ENCODE measurements at regions not wholly inside any gene's neighbourhood (a gene's known extent, or its start where the extent isn't known, plus 50 kb on each side); places are given as distances from the start of the nearest gene placed in this dataset.

GRCh38 chr6:6734479-6735465 lies 146.3 kb downstream of the LY86 start:
- Histone ChIP-seq H3K4me2 (ENCODE audit: low read length) (no peak overlapping the region), H2AFZ (ENCODE audit: low read length) (no peak overlapping the region), H3K9me3 (ENCODE audit: low read length) (no peaks in the 10 kb centered on the region), H3K27ac (ENCODE audit: low read depth, low read length, poor library complexity, severe bottlenecking) (no peak overlapping the region), H4K20me1 (ENCODE audit: insufficient read depth, low read length) (no peaks in the 10 kb centered on the region), H3K4me3 (ENCODE audit: low read depth, low read length, poor library complexity, severe bottlenecking) (no peak overlapping the region), H3K79me2 (ENCODE audit: insufficient read depth, low read depth, low read length) (no peaks in the 10 kb centered on the region), H3K9me2 (ENCODE audit: insufficient read depth, low read length) (no peaks in the 10 kb centered on the region), H3K4me1 (ENCODE audit: insufficient read depth, low read length, poor library complexity, severe bottlenecking) (no peaks in the 10 kb centered on the region), H3K36me3 (ENCODE audit: insufficient read depth, low read length) (no peaks in the 10 kb centered on the region)
- no peak for DNase-seq (ENCODE audit: low spot score)
- ChIA-PET POLR2A (no interaction called here), CTCF (ENCODE audit: unreplicated experiment) (no interaction called here)
- intact Hi-C loops (cut with micrococcal nuclease; ENCODE audit: unreplicated experiment): no loop called here
- TF ChIP-seq EZH2phosphoT487 (IDR thresholded peaks at IDR 0.05; ENCODE audit: borderline replicate concordance, low read depth, low read length) (no peak), CTCF (conservative IDR thresholded peaks at IDR 0.05; ENCODE audit: low read length) (no peak)
- no TSS peak for BruUV-seq (replicated peaks)

- H4K20me1 ChIP-seq (ENCODE audit: insufficient read depth, low read length): no peaks in the 10 kb centered on the region
- H3K4me1 ChIP-seq (ENCODE audit: insufficient read depth, low read length, poor library complexity, severe bottlenecking): no peaks in the 10 kb centered on the region
- ChIA-PET POLR2A (no interaction called here), CTCF (ENCODE audit: unreplicated experiment) (no interaction called here)
- H2AFZ ChIP-seq (ENCODE audit: low read length): no peak overlapping the region
- no peak overlapping the region for H3K4me2 ChIP-seq (ENCODE audit: low read length)
- no peaks in the 10 kb centered on the region for H3K79me2 ChIP-seq (ENCODE audit: insufficient read depth, low read depth, low read length)
- intact Hi-C loops (cut with micrococcal nuclease; ENCODE audit: unreplicated experiment): no loop called here
- H3K4me3 ChIP-seq (ENCODE audit: low read depth, low read length, poor library complexity, severe bottlenecking): no peak overlapping the region
- H3K9me2 ChIP-seq (ENCODE audit: insufficient read depth, low read length): no peaks in the 10 kb centered on the region
- TF ChIP-seq CTCF (conservative IDR thresholded peaks at IDR 0.05; ENCODE audit: low read length) (no peak), EZH2phosphoT487 (IDR thresholded peaks at IDR 0.05; ENCODE audit: borderline replicate concordance, low read depth, low read length) (no peak)
- H3K9me3 ChIP-seq (ENCODE audit: low read length): no peaks in the 10 kb centered on the region
- no peak for DNase-seq (ENCODE audit: low spot score)
- no peaks in the 10 kb centered on the region for H3K36me3 ChIP-seq (ENCODE audit: insufficient read depth, low read length)
- BruUV-seq (replicated peaks): no TSS peak
- H3K27ac ChIP-seq (ENCODE audit: low read depth, low read length, poor library complexity, severe bottlenecking): no peak overlapping the region
Measured at GRCh38 chr6:6736791-6737654, 148.5 kb downstream of the LY86 start.
